HFFc6 (cell line): ENCODE measurements at regions not wholly inside any gene's neighbourhood (a gene's known extent, or its start where the extent isn't known, plus 50 kb on each side); places are given as distances from the start of the nearest gene placed in this dataset.
A peak's percentile ranks its signal among the peaks of the same experiment; 100 is the strongest.

Experiments used
- DNase-seq: peaks from one replicate; pipeline ENCODE4 v3.0.0-alpha.2; 2018
- H3K27ac Mint-ChIP-seq: 2 replicates; pipeline ENCODE4 v1.8.0; 2020; ENCODE audit warnings: mild to moderate bottlenecking, mixed read lengths
- H3K27me3 Mint-ChIP-seq: 2 replicates; pipeline ENCODE4 v1.8.0; 2021; ENCODE audit warnings: mild to moderate bottlenecking, moderate library complexity, mixed read lengths; ENCODE audit not compliant: insufficient read depth
- H3K36me3 Mint-ChIP-seq: 2 replicates; pipeline ENCODE4 v1.8.0; 2021; ENCODE audit warnings: low read depth, mixed read lengths
- H3K4me1 Mint-ChIP-seq: 2 replicates; pipeline ENCODE4 v1.8.0; 2020; ENCODE audit warnings: low read depth, mixed read lengths
- H3K4me3 Mint-ChIP-seq: 2 replicates; pipeline ENCODE4 v1.8.0; 2020; ENCODE audit warnings: mild to moderate bottlenecking, moderate library complexity, mixed read lengths
- H3K9me3 Mint-ChIP-seq: 2 replicates; pipeline ENCODE4 v1.8.0; 2020; ENCODE audit warnings: mild to moderate bottlenecking, mixed read lengths
- TF ChIP-seq, protein P1 (sequence below): fragments of 200-600 bp; sonication (generic); IDR thresholded peaks from 2 replicates; pipeline ENCODE4 v1.5.0; 2021; ENCODE audit warnings: antibody characterized with exemption, mild to moderate bottlenecking

DNA sequence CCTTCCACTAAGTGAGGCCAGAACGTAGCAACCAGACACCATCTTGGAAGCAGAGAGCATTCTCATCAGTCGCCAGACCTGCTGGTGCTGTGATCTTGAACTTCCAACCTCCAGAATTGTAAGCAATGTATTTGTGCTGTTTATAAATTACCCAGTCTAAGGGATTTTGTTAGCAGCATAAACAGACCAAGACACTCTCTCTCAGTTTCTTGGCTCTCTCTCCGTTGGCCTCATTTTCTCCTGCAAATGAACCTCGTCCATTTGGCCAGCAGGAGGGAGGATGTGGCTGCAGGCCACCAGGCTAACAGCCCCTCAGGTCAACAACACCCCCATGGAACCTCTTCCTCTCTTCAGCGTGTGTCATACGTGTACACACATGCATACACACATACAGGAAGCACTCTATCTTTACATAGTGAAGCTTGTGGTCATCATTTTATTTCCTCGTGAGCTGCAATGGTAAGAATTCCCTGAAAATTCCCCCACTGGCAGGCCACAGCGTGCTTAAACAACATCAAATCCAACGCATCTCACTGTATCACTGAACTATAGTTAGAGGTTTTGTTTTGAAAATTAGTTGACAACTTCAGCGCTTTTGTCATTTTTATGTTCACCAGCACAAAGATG is 62.8 kb upstream of the PPP1R26 start:
- no peaks in the 10 kb centered on the region for H3K9me3 Mint-ChIP-seq
- no peak overlapping the region for H3K4me3 Mint-ChIP-seq
- H3K4me1 Mint-ChIP-seq: no peaks in the 10 kb centered on the region
- TF ChIP-seq, protein P1, sequence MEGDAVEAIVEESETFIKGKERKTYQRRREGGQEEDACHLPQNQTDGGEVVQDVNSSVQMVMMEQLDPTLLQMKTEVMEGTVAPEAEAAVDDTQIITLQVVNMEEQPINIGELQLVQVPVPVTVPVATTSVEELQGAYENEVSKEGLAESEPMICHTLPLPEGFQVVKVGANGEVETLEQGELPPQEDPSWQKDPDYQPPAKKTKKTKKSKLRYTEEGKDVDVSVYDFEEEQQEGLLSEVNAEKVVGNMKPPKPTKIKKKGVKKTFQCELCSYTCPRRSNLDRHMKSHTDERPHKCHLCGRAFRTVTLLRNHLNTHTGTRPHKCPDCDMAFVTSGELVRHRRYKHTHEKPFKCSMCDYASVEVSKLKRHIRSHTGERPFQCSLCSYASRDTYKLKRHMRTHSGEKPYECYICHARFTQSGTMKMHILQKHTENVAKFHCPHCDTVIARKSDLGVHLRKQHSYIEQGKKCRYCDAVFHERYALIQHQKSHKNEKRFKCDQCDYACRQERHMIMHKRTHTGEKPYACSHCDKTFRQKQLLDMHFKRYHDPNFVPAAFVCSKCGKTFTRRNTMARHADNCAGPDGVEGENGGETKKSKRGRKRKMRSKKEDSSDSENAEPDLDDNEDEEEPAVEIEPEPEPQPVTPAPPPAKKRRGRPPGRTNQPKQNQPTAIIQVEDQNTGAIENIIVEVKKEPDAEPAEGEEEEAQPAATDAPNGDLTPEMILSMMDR: peak; percentile 26; the same call in 1 of the 2 replicates
- H3K27ac Mint-ChIP-seq: no peak overlapping the region
- peaks cover 27% of the 10 kb centered on the region for H3K27me3 Mint-ChIP-seq
- H3K36me3 Mint-ChIP-seq: no peaks in the 10 kb centered on the region
- no peak for DNase-seq

DNA sequence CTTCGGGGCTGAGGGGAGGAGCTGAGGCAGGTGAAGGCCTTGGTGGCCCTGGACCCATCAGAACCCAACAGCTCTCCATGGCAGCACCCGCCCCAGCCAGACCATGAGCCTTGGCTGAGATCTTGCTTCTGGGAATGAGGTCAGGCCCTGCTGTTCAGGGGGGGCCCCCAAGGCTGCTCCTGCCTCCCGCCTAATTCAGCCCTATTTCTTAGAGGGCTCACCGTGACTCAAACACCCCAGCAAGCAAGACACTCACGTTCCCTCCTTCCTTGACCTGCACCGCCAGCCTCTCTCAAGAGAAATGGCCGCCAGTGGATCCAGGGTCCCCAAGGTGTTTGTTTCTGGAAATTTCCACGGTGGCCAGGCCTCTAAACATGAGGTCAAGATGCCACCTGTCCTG is 61.4 kb upstream of the PPP1R26 start:
- H3K4me1 Mint-ChIP-seq: no peaks in the 10 kb centered on the region
- H3K4me3 Mint-ChIP-seq: no peak overlapping the region
- DNase-seq: no peak
- H3K36me3 Mint-ChIP-seq: no peaks in the 10 kb centered on the region
- TF ChIP-seq, protein P1: no peak
- peaks cover 32% of the 10 kb centered on the region for H3K27me3 Mint-ChIP-seq
- H3K27ac Mint-ChIP-seq: no peak overlapping the region
- H3K9me3 Mint-ChIP-seq: no peaks in the 10 kb centered on the region

DNA sequence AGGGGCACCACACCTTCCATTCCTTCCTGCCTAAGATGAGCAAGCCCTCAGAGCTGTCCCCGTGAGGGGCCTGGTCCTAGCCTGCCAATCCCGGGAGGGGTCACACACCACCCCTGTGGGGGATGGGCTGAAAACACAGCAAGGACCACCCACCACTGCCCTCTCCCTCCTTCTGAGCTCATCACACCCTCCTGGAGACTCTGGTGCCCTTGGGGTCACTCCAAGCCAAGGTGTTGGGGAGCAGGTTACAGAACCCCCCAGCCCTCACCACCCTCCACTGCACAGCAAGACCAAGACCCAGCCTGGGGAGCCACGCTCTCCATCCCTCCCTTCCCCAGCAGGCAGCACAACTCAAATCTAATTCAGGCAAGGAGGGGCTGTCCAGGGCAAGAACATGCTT is 60.5 kb upstream of the PPP1R26 start:
- no peak for DNase-seq
- peaks cover 8% of the 10 kb centered on the region for H3K9me3 Mint-ChIP-seq
- no peak overlapping the region for H3K4me3 Mint-ChIP-seq
- H3K36me3 Mint-ChIP-seq: peaks cover 7% of the 10 kb centered on the region; the same call in 1 of the 2 replicates
- H3K27me3 Mint-ChIP-seq: peaks cover 32% of the 10 kb centered on the region
- H3K4me1 Mint-ChIP-seq: no peaks in the 10 kb centered on the region
- no peak overlapping the region for H3K27ac Mint-ChIP-seq
- TF ChIP-seq, protein P1: no peak

- Mint-ChIP-seq H3K4me3 (no peak overlapping the region), H3K36me3 (peaks cover 7% of the 10 kb centered on the region; the same call in 1 of the 2 replicates), H3K9me3 (peaks cover 14% of the 10 kb centered on the region), H3K27me3 (peaks cover 29% of the 10 kb centered on the region), H3K4me1 (no peaks in the 10 kb centered on the region), H3K27ac (no peak overlapping the region)
- TF ChIP-seq, protein P1: no peak
- DNase-seq: no peak
These were observed 57.1 kb upstream of the PPP1R26 start for GRCh38 chr9:135422341-135422944.

GRCh38 chr9:135423725-135424124 is 55.9 kb upstream of the PPP1R26 start:
- H3K27ac Mint-ChIP-seq: no peak overlapping the region

More at GRCh38 chr9:135423725-135424124, 55.9 kb upstream of the PPP1R26 start:
- peaks cover 18% of the 10 kb centered on the region for H3K27me3 Mint-ChIP-seq
- TF ChIP-seq, protein P1: no peak
- H3K36me3 Mint-ChIP-seq: peaks cover 7% of the 10 kb centered on the region; the same call in 1 of the 2 replicates
- no peak overlapping the region for H3K4me3 Mint-ChIP-seq
- peaks cover 14% of the 10 kb centered on the region for H3K9me3 Mint-ChIP-seq
- no peak for DNase-seq
- H3K4me1 Mint-ChIP-seq: no peaks in the 10 kb centered on the region
